Thyroid gland (tissue), 4 donors: ENCODE measurements at regions not wholly inside any gene's neighbourhood (a gene's known extent, or its start where the extent isn't known, plus 50 kb on each side); places are given as distances from the start of the nearest gene placed in this dataset.

Source experiments
- CTCF ChIP-seq, 6 experiments: fragments of 200-600 bp in 3 of 6; fragments of 450-650 bp in 3 of 6; sonication (generic) in 3 of 6; IDR thresholded peaks; one replicate each; pipeline ENCODE4 v1.5.1; 2016 to 2019; ENCODE audit warnings: antibody characterized with exemption in 6 of 6, mild to moderate bottlenecking in 2 of 6, inconsistent platforms in 1 of 6, moderate library complexity in 1 of 6
- POLR2A ChIP-seq, 2 donors: fragments of 450-650 bp; IDR thresholded peaks; one replicate each; pipeline ENCODE4 v1.6.1; 2017; ENCODE audit warnings: antibody characterized with exemption in 2 of 2, mild to moderate bottlenecking in 2 of 2, moderate library complexity in 1 of 2

DNA sequence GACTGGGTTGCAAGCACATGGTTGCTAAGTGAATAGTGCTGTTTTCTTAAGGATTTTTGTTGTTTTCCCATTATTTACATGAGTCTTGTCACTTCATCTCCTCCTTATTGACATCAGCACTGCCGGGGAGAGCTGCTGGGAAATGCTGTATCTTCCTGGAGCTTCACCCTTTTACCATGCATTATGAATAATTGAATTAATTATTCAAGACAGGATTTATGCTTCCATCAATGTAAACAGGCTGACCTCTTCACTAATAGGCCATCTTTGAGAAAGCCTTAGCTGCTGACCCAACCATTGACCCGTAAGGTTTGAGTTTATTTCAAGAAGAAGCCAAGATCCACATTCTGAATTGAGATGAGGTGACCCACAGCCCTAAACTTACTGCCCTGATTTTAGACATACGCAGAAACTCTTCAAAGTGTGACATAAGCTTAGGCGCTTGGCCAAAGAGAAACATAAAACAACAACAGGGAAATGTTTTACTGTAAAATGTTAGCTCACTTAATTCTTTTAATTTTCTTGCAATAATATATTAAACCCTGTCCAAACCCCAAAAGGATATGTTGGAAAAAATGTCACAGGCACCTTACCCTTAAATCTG is 365.5 kb upstream of the SYT4 start:
- no peak for TF ChIP-seq POLR2A (IDR thresholded peaks at IDR 0.05)
- TF ChIP-seq CTCF (IDR thresholded peaks at IDR 0.05): no peak
